WTC11 (cell line): ENCODE measurements at regions not wholly inside any gene's neighbourhood (a gene's known extent, or its start where the extent isn't known, plus 50 kb on each side); places are given as distances from the start of the nearest gene placed in this dataset.

Source experiments
- ATAC-seq: fragments of 200-7000 bp; cut with Tn5 transposase; 2 replicates; pipeline ENCODE4 v1.10.0; 2021; ENCODE audit warnings: mild to moderate bottlenecking, moderate library complexity
- CTCF ChIA-PET: fragments of 300-600 bp; sonication (Branson Sonifier 250); formaldehyde crosslinking; loops from one replicate; lab custom pipeline; 2021; ENCODE audit warnings: antibody characterized with exemption; lab: Charles Lee
- POLR2A ChIA-PET: fragments of 350-600 bp; sonication (Branson Sonifier 250); formaldehyde crosslinking; loops from one replicate; lab custom pipeline; 2021; ENCODE audit warnings: antibody characterized with exemption; lab: Charles Lee
- DNase-seq: peaks from one replicate; pipeline ENCODE4 v3.0.0; 2021; ENCODE audit warnings: low spot score
- H3K27ac Mint-ChIP-seq: 2 replicates; pipeline ENCODE4 v1.8.0; 2021; ENCODE audit warnings: mixed read lengths
- H3K27me3 Mint-ChIP-seq: 2 replicates; pipeline ENCODE4 v1.8.0; 2021; ENCODE audit warnings: low read depth, mild to moderate bottlenecking, moderate library complexity, mixed read lengths
- H3K36me3 Mint-ChIP-seq: 2 replicates; pipeline ENCODE4 v1.8.0; 2021; ENCODE audit warnings: mixed read lengths
- H3K4me1 Mint-ChIP-seq: 2 replicates; pipeline ENCODE4 v1.8.0; 2022; ENCODE audit warnings: mixed read lengths
- H3K4me3 Mint-ChIP-seq: 2 replicates; pipeline ENCODE4 v1.8.0; 2021; ENCODE audit warnings: mild to moderate bottlenecking, moderate library complexity, mixed read lengths
- H3K9me3 Mint-ChIP-seq: 2 replicates; pipeline ENCODE4 v1.8.0; 2021; ENCODE audit warnings: mixed read lengths
- ATF3 ChIP-seq: sonication (generic); formaldehyde crosslinking; conservative IDR thresholded peaks from 2 replicates; pipeline ENCODE4 v1.8.1; 2022; ENCODE audit warnings: mild to moderate bottlenecking, missing genetic modification reagents
- ATF6 ChIP-seq: sonication (generic); formaldehyde crosslinking; IDR thresholded peaks from 2 replicates; pipeline ENCODE4 v1.8.1; 2023; ENCODE audit warnings: mild to moderate bottlenecking, missing genetic modification reagents
- CTCF ChIP-seq: fragments of 200-600 bp; IDR thresholded peaks from 2 replicates; pipeline ENCODE4 v1.8.0; 2022; ENCODE audit warnings: antibody characterized with exemption
- EMX1 ChIP-seq: fragments of 250-450 bp; sonication (Bioruptor Pico); IDR thresholded peaks from 2 replicates; pipeline ENCODE4 v1.8.0; 2021; ENCODE audit warnings: mild to moderate bottlenecking
- IRF2 ChIP-seq: sonication (generic); formaldehyde crosslinking; IDR thresholded peaks from 2 replicates; pipeline ENCODE4 v1.8.0; 2022; ENCODE audit warnings: low read depth, missing genetic modification reagents, borderline replicate concordance
- KAT7 ChIP-seq: sonication (generic); formaldehyde crosslinking; IDR thresholded peaks from 2 replicates; pipeline ENCODE4 v1.8.1; 2023; ENCODE audit warnings: missing genetic modification reagents, mild to moderate bottlenecking, borderline replicate concordance
- MAX ChIP-seq: sonication (generic); formaldehyde crosslinking; IDR thresholded peaks from 2 replicates; pipeline ENCODE4 v1.8.0; 2022; ENCODE audit warnings: mild to moderate bottlenecking, missing genetic modification reagents
- MYBL2 ChIP-seq: sonication (generic); formaldehyde crosslinking; IDR thresholded peaks from 2 replicates; pipeline ENCODE4 v1.8.1; 2023; ENCODE audit warnings: mild to moderate bottlenecking, moderate library complexity, missing genetic modification reagents
- NFE2L1 ChIP-seq: sonication (generic); formaldehyde crosslinking; IDR thresholded peaks from 2 replicates; pipeline ENCODE4 v1.8.1; 2023; ENCODE audit warnings: missing genetic modification reagents
- NFYB ChIP-seq: sonication (generic); formaldehyde crosslinking; conservative IDR thresholded peaks from 2 replicates; pipeline ENCODE4 v1.8.0; 2022; ENCODE audit warnings: low read depth, missing genetic modification reagents
- NR1H2 ChIP-seq: sonication (generic); formaldehyde crosslinking; IDR thresholded peaks from 2 replicates; pipeline ENCODE4 v1.9.0; 2021; ENCODE audit warnings: mild to moderate bottlenecking, moderate library complexity, missing genetic modification reagents
- NR3C1 ChIP-seq: sonication (generic); formaldehyde crosslinking; conservative IDR thresholded peaks from 2 replicates; pipeline ENCODE4 v1.8.1; 2023; ENCODE audit warnings: low read depth, mild to moderate bottlenecking, missing genetic modification reagents
- OVOL2 ChIP-seq: fragments of 250-450 bp; sonication (Bioruptor Pico); IDR thresholded peaks from 2 replicates; pipeline ENCODE4 v1.9.0; 2021; ENCODE audit warnings: mild to moderate bottlenecking, borderline replicate concordance
- PRDM15 ChIP-seq: sonication (generic); formaldehyde crosslinking; IDR thresholded peaks from 2 replicates; pipeline ENCODE4 v1.8.0; 2022; ENCODE audit warnings: missing genetic modification reagents
- RELA ChIP-seq: sonication (generic); formaldehyde crosslinking; IDR thresholded peaks from 2 replicates; pipeline ENCODE4 v1.8.1; 2022; ENCODE audit warnings: missing genetic modification reagents, mild to moderate bottlenecking, borderline replicate concordance
- TP53 ChIP-seq: sonication (generic); formaldehyde crosslinking; IDR thresholded peaks from 2 replicates; pipeline ENCODE4 v1.8.1; 2023; ENCODE audit warnings: mild to moderate bottlenecking, missing genetic modification reagents
- USF2 ChIP-seq: sonication (generic); formaldehyde crosslinking; IDR thresholded peaks from 2 replicates; pipeline ENCODE4 v1.8.1; 2023; ENCODE audit warnings: mild to moderate bottlenecking, missing genetic modification reagents, moderate library complexity
- ZBTB43 ChIP-seq: sonication (generic); formaldehyde crosslinking; IDR thresholded peaks from 2 replicates; pipeline ENCODE4 v1.8.1; 2023; ENCODE audit warnings: mild to moderate bottlenecking, missing genetic modification reagents
- ZNF317 ChIP-seq: sonication (generic); formaldehyde crosslinking; IDR thresholded peaks from 2 replicates; pipeline ENCODE4 v1.8.1; 2023; ENCODE audit warnings: low read depth, mild to moderate bottlenecking, moderate library complexity, missing genetic modification reagents, borderline replicate concordance
- ZNF416 ChIP-seq: fragments of 250-450 bp; sonication (Bioruptor Pico); IDR thresholded peaks from 2 replicates; pipeline ENCODE4 v1.9.0; 2021; ENCODE audit warnings: mild to moderate bottlenecking, inconsistent platforms

GRCh38 chr10:17528306-17528862 lies 74.0 kb upstream of the ST8SIA6 start:
- CTCF ChIA-PET: no interaction called here
- H3K9me3 Mint-ChIP-seq: peaks cover 14% of the 10 kb centered on the region
- POLR2A ChIA-PET: no interaction called here
- DNase-seq (no peak), ATAC-seq (no peak)
- no peak overlapping the region for H3K4me3 Mint-ChIP-seq
- peak overlapping the region; percentile 50 for H3K27ac Mint-ChIP-seq
- H3K36me3 Mint-ChIP-seq: peaks cover 6% of the 10 kb centered on the region
- H3K4me1 Mint-ChIP-seq: peaks cover 21% of the 10 kb centered on the region
- TF ChIP-seq PRDM15 (CRISPR knock-in tag) (no peak), USF2 (CRISPR knock-in tag) (no peak), NR3C1 (no peak), IRF2 (CRISPR knock-in tag) (no peak), RELA (CRISPR knock-in tag) (no peak), MYBL2 (CRISPR knock-in tag) (no peak), ATF6 (no peak), ZNF317 (CRISPR knock-in tag) (no peak), ZBTB43 (CRISPR knock-in tag) (no peak), OVOL2 (CRISPR knock-in tag) (no peak), NFE2L1 (CRISPR knock-in tag) (no peak), MAX (no peak), EMX1 (no peak), CTCF (no peak), ATF3 (no peak), TP53 (CRISPR knock-in tag) (no peak), ZNF416 (CRISPR knock-in tag) (no peak), KAT7 (CRISPR knock-in tag) (no peak), NR1H2 (CRISPR knock-in tag) (no peak), NFYB (CRISPR knock-in tag) (no peak)
- H3K27me3 Mint-ChIP-seq: no peaks in the 10 kb centered on the region; the same call in 1 of the 2 replicates
